ENCODE measurements at regions not wholly inside any gene's neighbourhood (a gene's known extent, or its start where the extent isn't known, plus 50 kb on each side); places are given as distances from the start of the nearest gene placed in this dataset.

DNA sequence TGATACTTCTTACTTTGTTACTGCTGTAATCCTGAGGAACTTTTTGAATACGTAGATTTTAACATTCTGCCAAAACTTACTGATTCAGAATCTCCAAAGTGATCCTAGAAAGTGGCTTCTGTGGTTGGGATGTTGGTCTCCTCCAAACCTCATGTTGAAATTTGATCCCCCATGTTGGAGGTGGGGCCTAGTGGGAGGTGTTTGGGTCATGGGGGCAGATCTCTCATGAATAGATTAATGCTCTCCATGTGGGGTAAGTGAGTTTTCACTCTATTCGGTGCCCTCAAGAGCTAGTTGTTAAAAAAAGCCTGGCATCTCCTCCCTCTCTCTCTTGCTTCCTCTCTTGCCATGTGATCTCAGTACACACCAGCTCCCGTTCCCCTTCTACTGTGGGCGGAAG is 329.9 kb downstream of the HRH4 start (continued):
- no peak for TF ChIP-seq ATF3 (IDR thresholded peaks at IDR 0.05)

DNA sequence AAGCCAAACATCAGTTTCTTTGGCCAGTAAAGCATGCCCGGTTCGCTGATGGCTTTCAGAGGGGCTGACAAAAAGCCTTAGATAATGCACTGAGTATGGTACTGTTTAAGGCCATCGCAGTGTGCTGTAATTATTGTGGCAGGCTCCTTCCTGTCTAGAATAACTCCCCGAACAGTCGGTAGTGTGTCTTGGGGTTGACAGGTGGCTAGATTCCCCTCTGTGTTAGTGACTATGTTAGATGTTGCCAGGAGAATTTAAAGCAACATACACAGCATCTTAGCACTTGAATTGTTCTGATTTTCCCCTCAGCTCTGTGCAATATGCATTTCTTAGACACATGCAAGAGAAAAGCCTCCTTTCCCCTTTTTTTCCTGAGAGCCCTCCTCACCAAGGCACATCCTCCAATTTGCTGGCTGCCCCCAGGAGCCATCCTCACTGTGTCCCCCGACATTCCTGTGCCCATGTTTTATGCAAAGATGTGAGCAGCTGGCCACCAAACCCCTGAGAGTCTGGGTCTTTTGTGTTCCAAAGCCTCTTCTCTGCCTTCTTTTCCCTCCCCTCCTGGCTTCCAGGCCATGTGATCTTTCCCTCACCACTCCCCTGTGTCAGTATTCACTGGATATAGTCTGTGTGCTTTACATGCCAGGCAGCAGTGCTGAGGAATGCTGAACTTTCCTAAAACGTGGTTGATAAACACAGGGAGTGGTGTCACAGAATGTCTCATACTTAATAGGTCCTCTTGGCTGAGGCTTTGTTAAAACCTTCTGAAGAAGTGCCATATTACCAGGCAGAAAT is 331.5 kb downstream of the HRH4 start:
- no peak for DNase-seq (ENCODE audit: low spot score)

More for the DNA sequence above, 331.5 kb downstream of the HRH4 start:
- no peak overlapping the region for H3K27ac ChIP-seq (ENCODE audit: low read depth in 1 of 2, low read length in 2 of 2)
- H3K4me1 ChIP-seq (ENCODE audit: control insufficient read depth in 4 of 4, insufficient read depth in 4 of 4, low read length in 3 of 4): no peaks in the 10 kb centered on the region
- no peak overlapping the region for H3K4me3 ChIP-seq (ENCODE audit: low read depth in 1 of 3, low read length in 3 of 3)
- no peaks in the 10 kb centered on the region for H3K9me3 ChIP-seq (ENCODE audit: control insufficient read depth in 4 of 4, low read length in 3 of 4)
- no peaks in the 10 kb centered on the region for H3K36me3 ChIP-seq (ENCODE audit: control insufficient read depth in 4 of 4, insufficient read depth in 3 of 4, low read depth in 1 of 4, low read length in 3 of 4)
- TF ChIP-seq, protein P1, sequence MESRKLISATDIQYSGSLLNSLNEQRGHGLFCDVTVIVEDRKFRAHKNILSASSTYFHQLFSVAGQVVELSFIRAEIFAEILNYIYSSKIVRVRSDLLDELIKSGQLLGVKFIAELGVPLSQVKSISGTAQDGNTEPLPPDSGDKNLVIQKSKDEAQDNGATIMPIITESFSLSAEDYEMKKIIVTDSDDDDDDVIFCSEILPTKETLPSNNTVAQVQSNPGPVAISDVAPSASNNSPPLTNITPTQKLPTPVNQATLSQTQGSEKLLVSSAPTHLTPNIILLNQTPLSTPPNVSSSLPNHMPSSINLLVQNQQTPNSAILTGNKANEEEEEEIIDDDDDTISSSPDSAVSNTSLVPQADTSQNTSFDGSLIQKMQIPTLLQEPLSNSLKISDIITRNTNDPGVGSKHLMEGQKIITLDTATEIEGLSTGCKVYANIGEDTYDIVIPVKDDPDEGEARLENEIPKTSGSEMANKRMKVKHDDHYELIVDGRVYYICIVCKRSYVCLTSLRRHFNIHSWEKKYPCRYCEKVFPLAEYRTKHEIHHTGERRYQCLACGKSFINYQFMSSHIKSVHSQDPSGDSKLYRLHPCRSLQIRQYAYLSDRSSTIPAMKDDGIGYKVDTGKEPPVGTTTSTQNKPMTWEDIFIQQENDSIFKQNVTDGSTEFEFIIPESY (IDR thresholded peaks at IDR 0.05): no peak
- no peak for TF ChIP-seq RAD21 (IDR thresholded peaks at IDR 0.05)
- TF ChIP-seq SP1 (IDR thresholded peaks at IDR 0.05): no peak
- no peak for TF ChIP-seq YY1 (IDR thresholded peaks at IDR 0.05)
- no peak for TF ChIP-seq GABPA (IDR thresholded peaks at IDR 0.05 in 1 of 2, conservative IDR thresholded peaks at IDR 0.05 in 1 of 2)
- TF ChIP-seq, protein P2, sequence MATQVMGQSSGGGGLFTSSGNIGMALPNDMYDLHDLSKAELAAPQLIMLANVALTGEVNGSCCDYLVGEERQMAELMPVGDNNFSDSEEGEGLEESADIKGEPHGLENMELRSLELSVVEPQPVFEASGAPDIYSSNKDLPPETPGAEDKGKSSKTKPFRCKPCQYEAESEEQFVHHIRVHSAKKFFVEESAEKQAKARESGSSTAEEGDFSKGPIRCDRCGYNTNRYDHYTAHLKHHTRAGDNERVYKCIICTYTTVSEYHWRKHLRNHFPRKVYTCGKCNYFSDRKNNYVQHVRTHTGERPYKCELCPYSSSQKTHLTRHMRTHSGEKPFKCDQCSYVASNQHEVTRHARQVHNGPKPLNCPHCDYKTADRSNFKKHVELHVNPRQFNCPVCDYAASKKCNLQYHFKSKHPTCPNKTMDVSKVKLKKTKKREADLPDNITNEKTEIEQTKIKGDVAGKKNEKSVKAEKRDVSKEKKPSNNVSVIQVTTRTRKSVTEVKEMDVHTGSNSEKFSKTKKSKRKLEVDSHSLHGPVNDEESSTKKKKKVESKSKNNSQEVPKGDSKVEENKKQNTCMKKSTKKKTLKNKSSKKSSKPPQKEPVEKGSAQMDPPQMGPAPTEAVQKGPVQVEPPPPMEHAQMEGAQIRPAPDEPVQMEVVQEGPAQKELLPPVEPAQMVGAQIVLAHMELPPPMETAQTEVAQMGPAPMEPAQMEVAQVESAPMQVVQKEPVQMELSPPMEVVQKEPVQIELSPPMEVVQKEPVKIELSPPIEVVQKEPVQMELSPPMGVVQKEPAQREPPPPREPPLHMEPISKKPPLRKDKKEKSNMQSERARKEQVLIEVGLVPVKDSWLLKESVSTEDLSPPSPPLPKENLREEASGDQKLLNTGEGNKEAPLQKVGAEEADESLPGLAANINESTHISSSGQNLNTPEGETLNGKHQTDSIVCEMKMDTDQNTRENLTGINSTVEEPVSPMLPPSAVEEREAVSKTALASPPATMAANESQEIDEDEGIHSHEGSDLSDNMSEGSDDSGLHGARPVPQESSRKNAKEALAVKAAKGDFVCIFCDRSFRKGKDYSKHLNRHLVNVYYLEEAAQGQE (IDR thresholded peaks at IDR 0.05): no peak
- TF ChIP-seq MAX (IDR thresholded peaks at IDR 0.05): no peak
- TF ChIP-seq, protein P3, sequence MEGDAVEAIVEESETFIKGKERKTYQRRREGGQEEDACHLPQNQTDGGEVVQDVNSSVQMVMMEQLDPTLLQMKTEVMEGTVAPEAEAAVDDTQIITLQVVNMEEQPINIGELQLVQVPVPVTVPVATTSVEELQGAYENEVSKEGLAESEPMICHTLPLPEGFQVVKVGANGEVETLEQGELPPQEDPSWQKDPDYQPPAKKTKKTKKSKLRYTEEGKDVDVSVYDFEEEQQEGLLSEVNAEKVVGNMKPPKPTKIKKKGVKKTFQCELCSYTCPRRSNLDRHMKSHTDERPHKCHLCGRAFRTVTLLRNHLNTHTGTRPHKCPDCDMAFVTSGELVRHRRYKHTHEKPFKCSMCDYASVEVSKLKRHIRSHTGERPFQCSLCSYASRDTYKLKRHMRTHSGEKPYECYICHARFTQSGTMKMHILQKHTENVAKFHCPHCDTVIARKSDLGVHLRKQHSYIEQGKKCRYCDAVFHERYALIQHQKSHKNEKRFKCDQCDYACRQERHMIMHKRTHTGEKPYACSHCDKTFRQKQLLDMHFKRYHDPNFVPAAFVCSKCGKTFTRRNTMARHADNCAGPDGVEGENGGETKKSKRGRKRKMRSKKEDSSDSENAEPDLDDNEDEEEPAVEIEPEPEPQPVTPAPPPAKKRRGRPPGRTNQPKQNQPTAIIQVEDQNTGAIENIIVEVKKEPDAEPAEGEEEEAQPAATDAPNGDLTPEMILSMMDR (IDR thresholded peaks at IDR 0.05; ENCODE audit: low read depth, low read length, missing input control): no peak
- H3K9ac ChIP-seq (ENCODE audit: low read depth in 1 of 2, low read length in 2 of 2): no peak overlapping the region
- 55% methylated on average over 7 of the region's 7 CpGs for WGBS
- peaks cover 0 to 6% (median 0%) of the 10 kb centered on the region in 4 donors for H3K27me3 ChIP-seq (ENCODE audit: control insufficient read depth in 4 of 4, insufficient read depth in 4 of 4, low read length in 3 of 4)

All from liver (tissue), 8 donors.